ENCODE measurements at regions not wholly inside any gene's neighbourhood (a gene's known extent, or its start where the extent isn't known, plus 50 kb on each side); places are given as distances from the start of the nearest gene placed in this dataset.
A peak's percentile ranks its signal among the peaks of the same experiment; 100 is the strongest.

GRCh38 chr20:23289724-23290395 lies 60.7 kb upstream of the NXT1 start:
- Histone ChIP-seq H3K4me2 (ENCODE audit: insufficient read depth, low read length) (no peak overlapping the region), H3K9me1 (ENCODE audit: control insufficient read depth, insufficient read depth, low read length) (no peaks in the 10 kb centered on the region), H4K20me1 (replicated peaks; ENCODE audit: control insufficient read depth, insufficient read depth, low read length) (no peaks in the 10 kb centered on the region), H3K9me3 (replicated peaks; ENCODE audit: control insufficient read depth, insufficient read depth, low read depth, low read length) (no peaks in the 10 kb centered on the region), H3K27ac (ENCODE audit: extremely low read depth, low read depth, low read length) (no peak overlapping the region), H3K27me3 (ENCODE audit: control insufficient read depth in 2 of 2, insufficient read depth in 2 of 2, low read length in 2 of 2) (peaks cover 9 to 57% of the 10 kb centered on the region in 2 experiments; a peak in 4 of 5 replicates), H2AFZ (ENCODE audit: low read depth, low read length) (no peak overlapping the region), H3K9ac (ENCODE audit: insufficient read depth in 1 of 2, low read depth in 2 of 2, low read length in 2 of 2) (no peak overlapping the region), H3K36me3 (ENCODE audit: control insufficient read depth, insufficient read depth, low read length) (no peaks in the 10 kb centered on the region), H3K79me2 (ENCODE audit: control insufficient read depth, insufficient read depth, low read length) (no peaks in the 10 kb centered on the region), H3K4me1 (replicated peaks in 1 of 2; ENCODE audit: control insufficient read depth in 2 of 2, insufficient read depth in 2 of 2, low read length in 2 of 2) (no peaks in the 10 kb centered on the region), H3K4me3 (no peak overlapping the region)
- TF ChIP-seq ZNF584 (CRISPR knock-in tag; IDR thresholded peaks at IDR 0.05; ENCODE audit: low read depth) (peak; percentile 94), E4F1 (CRISPR knock-in tag; IDR thresholded peaks at IDR 0.05; ENCODE audit: borderline replicate concordance) (no peak), CBX2 (IDR thresholded peaks at IDR 0.05; ENCODE audit: insufficient read depth, low read length, poor library complexity, severe bottlenecking) (no peak)
- no peak for DNase-seq (ENCODE audit: extremely low read depth in 1 of 4, low spot score in 3 of 4)
- no peak for ATAC-seq
- in situ Hi-C loops (cut with MboI), result no loop called here
- WGBS (ENCODE audit: insufficient coverage, low coverage, missing lambda C conversion rate), result 11% methylated on average over 7 of the region's 7 CpGs
- no peak for FAIRE-seq
- ChIA-PET POLR2A (interaction anchor here (0.9 kb wide), 1 partner anchor 236 kb away, joined by 3 read pairs; no protein-coding TSS in a partner anchor), CTCF (ENCODE audit: low intra/inter-chr PET ratio) (no interaction called here)
- no TSS peak for BruUV-seq (replicated peaks)
- intact Hi-C loops (cut with micrococcal nuclease), result no loop called here
